Pancreas (tissue), 10 donors: ENCODE measurements at regions not wholly inside any gene's neighbourhood (a gene's known extent, or its start where the extent isn't known, plus 50 kb on each side); places are given as distances from the start of the nearest gene placed in this dataset.

Experiments used
- ATAC-seq, 4 donors: fragments of 200-7000 bp; cut with Tn5 transposase; one replicate each; pipeline versions ENCODE4 v1.8.0 to v1.9.1; 2020; ENCODE audit warnings: mild to moderate bottlenecking in 4 of 4, moderate library complexity in 4 of 4
- DNase-seq, 6 donors: peaks; one replicate each; pipeline ENCODE4 v3.0.0-alpha.2; 2020
- FAIRE-seq: peaks from 2 replicates; lab custom pipeline; 2012; peaks lifted over from hg19 to GRCh38; lab: Jason Lieb, UNC
- H3K27ac ChIP-seq, 4 donors: fragments of 200-600 bp; sonication (generic); 1 replicate in 3 of 4; 2 replicates in 1 of 4; pipeline versions ENCODE4 v1.5.0 to v1.8.0; 2020
- H3K27me3 ChIP-seq, 4 donors: fragments of 200-600 bp; one replicate each; pipeline ENCODE4 v1.8.0; 2021
- H3K36me3 ChIP-seq, 3 donors: fragments of 200-600 bp; sonication (generic) in 1 of 3; one replicate each; pipeline versions ENCODE4 v1.5.0 to v1.8.0; 2020 to 2021
- H3K4me1 ChIP-seq, 3 donors: fragments of 200-600 bp; one replicate each; pipeline ENCODE4 v1.8.0; 2021
- H3K4me3 ChIP-seq, 4 donors: fragments of 200-600 bp; sonication (generic) in 2 of 4; one replicate each; pipeline versions ENCODE4 v1.5.0 to v1.8.0; 2020 to 2021
- H3K9me3 ChIP-seq, 4 donors: fragments of 200-600 bp; one replicate each; pipeline ENCODE4 v1.8.0; 2021
- WGBS, 2 donors: extraction: QIAGEN DNeasy Blood & Tissue Kit; methylation state at CpG; one replicate each; pipeline ENCODE4 v1.1.7; 2013; 5-methylcytosine and 5-hydroxymethylcytosine counted together
- intact Hi-C, 3 donors: fragments of 100-400 bp; cut with DNase I; formaldehyde crosslinking; loops; one replicate each; pipeline versions ENCODE4 v1.11.1 to v1.14.2; 2022
- TF ChIP-seq, protein P1 (sequence below), 4 donors: fragments of 200-600 bp; sonication (generic) in 3 of 4; IDR thresholded peaks; one replicate each; pipeline versions ENCODE4 v1.5.0 to v1.8.0; 2021; ENCODE audit warnings: antibody characterized with exemption in 4 of 4
- donor health status: healthy with polysubstance abuse.
- donor health status: DM: no; HTN: no; CAD: no; lungs with moderate emphysema.
- donor health status: DM: no; HTN: no; CAD: no.
- donor health status: control.
- donor health status: control.
- donor health status: Bipolar disorder and iron deficiency.
- donor health status: DM: yes; HTN: yes; CAD: no.
- donor health status: DM: no; HTN: no; CAD: no.
- donor health status: DM: no; HTN: no; CAD: no.
- donor health status: DM: yes; HTN: yes; CAD: no.

DNA sequence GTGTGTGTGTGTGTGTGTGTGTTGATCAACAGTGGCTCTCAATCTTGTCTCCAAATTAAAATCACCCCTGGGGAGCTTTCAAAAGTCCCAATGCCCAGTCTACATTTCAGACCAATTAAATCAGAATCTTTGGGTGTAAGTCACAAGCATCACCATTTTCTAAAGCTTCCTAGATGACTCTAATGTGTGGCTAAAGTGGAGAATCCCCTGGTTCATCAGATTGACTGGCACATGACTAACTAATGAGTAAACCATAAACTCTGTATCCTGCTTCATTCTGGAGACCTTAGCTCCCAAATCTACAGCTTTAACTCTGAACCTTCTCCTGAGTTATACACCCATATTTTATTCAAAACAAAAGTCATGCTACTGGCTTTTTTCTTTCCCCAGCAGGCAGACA, 131.3 kb downstream of the SUCLA2 start:
- Histone ChIP-seq H3K36me3 (no peaks in the 10 kb centered on the region), H3K4me3 (no peak overlapping the region), H3K27me3 (no peaks in the 10 kb centered on the region), H3K4me1 (no peaks in the 10 kb centered on the region), H3K9me3 (no peaks in the 10 kb centered on the region), H3K27ac (no peak overlapping the region)
- intact Hi-C loops: no loop called here
- TF ChIP-seq, protein P1, sequence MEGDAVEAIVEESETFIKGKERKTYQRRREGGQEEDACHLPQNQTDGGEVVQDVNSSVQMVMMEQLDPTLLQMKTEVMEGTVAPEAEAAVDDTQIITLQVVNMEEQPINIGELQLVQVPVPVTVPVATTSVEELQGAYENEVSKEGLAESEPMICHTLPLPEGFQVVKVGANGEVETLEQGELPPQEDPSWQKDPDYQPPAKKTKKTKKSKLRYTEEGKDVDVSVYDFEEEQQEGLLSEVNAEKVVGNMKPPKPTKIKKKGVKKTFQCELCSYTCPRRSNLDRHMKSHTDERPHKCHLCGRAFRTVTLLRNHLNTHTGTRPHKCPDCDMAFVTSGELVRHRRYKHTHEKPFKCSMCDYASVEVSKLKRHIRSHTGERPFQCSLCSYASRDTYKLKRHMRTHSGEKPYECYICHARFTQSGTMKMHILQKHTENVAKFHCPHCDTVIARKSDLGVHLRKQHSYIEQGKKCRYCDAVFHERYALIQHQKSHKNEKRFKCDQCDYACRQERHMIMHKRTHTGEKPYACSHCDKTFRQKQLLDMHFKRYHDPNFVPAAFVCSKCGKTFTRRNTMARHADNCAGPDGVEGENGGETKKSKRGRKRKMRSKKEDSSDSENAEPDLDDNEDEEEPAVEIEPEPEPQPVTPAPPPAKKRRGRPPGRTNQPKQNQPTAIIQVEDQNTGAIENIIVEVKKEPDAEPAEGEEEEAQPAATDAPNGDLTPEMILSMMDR (IDR thresholded peaks at IDR 0.05): no peak
- no peak for ATAC-seq
- DNase-seq: no peak
- no peak for FAIRE-seq

DNA sequence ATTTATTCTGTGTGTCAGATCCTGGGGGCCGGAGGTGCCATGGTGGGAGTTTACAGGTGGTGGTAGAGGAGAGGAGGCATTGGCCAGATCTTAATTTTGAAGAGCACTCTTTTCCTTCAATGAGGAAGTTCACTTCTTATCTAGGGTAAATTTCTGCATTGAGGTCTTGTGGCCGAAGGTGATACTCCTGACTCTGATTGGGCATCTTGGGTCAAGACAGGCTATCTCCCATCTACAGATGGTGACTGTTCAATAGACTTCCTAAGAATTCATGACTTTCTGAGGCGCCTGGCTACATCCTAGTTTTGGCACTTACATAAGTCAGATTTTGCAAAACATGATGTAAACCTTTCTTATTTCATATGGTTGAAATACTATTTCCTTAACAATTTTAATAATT, 135.2 kb downstream of the SUCLA2 start:
- no peak overlapping the region for H3K27ac ChIP-seq
- no peak overlapping the region for H3K4me3 ChIP-seq
- ATAC-seq (no peak), DNase-seq (no peak), FAIRE-seq (no peak)
- no peaks in the 10 kb centered on the region for H3K9me3 ChIP-seq
- WGBS, 2 donors: 39 to 44% methylated on average over 3 of the region's 3 CpGs
- H3K36me3 ChIP-seq: no peaks in the 10 kb centered on the region
- TF ChIP-seq, protein P1 (IDR thresholded peaks at IDR 0.05): no peak
- H3K4me1 ChIP-seq: no peaks in the 10 kb centered on the region
- intact Hi-C loops: no loop called here
- H3K27me3 ChIP-seq: no peaks in the 10 kb centered on the region

DNA sequence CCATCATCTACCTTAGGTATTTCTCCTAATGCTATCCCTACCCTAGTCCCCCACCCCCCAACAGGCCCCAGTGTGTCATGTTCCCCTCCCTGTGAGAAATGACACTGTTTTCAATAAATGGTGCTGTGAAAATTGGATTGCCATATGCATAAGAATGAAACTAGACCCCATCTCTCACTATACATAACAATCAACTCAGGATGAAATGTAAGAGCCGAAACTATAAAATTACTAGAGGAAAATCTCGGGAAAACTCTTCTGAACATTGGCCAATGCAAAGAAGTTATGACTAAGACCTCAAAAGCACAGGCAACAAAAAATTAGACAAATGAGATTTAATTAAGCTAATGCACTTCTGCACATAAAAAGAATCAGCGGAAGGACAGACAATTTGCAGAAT, 138.2 kb downstream of the SUCLA2 start:
- no peaks in the 10 kb centered on the region for H3K4me1 ChIP-seq
- WGBS, 2 donors: 71 to 82% methylated on average over 3 of the region's 3 CpGs

DNA sequence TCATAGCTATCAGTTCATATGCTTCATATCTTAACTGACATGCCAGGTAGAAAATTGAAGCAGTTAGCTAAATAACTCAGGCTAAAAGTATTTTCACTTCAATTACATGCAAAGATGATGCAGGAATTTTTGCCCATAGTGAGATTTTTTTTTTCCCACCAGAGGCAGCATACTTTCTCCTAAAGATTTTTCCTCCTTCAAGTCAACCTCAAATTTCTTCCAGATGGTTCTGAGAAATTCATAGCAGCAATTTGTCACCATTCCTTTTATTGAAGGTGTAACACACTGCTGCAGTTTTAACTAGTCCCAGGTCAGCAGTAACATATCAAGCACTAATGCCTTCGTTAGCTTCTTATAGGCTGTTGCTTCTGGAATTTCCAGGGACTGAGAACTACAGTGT, 141.9 kb downstream of the SUCLA2 start:
- intact Hi-C loops: no loop called here
- Histone ChIP-seq H3K36me3 (no peaks in the 10 kb centered on the region), H3K4me1 (no peaks in the 10 kb centered on the region), H3K27ac (no peak overlapping the region), H3K9me3 (no peaks in the 10 kb centered on the region), H3K27me3 (no peaks in the 10 kb centered on the region), H3K4me3 (no peak overlapping the region)
- FAIRE-seq (no peak), ATAC-seq (no peak), DNase-seq (no peak)
- 36 to 40% methylated on average over 1 of the region's 1 CpG for WGBS, 2 donors
- TF ChIP-seq, protein P1 (IDR thresholded peaks at IDR 0.05): no peak

More for the DNA sequence above, 138.2 kb downstream of the SUCLA2 start:
- intact Hi-C loops: no loop called here
- no peaks in the 10 kb centered on the region for H3K36me3 ChIP-seq
- ATAC-seq (no peak), DNase-seq (no peak), FAIRE-seq (no peak)
- H3K4me3 ChIP-seq: no peak overlapping the region
- H3K27me3 ChIP-seq: no peaks in the 10 kb centered on the region
- no peak overlapping the region for H3K27ac ChIP-seq
- no peaks in the 10 kb centered on the region for H3K9me3 ChIP-seq
- TF ChIP-seq, protein P1 (IDR thresholded peaks at IDR 0.05): no peak

DNA sequence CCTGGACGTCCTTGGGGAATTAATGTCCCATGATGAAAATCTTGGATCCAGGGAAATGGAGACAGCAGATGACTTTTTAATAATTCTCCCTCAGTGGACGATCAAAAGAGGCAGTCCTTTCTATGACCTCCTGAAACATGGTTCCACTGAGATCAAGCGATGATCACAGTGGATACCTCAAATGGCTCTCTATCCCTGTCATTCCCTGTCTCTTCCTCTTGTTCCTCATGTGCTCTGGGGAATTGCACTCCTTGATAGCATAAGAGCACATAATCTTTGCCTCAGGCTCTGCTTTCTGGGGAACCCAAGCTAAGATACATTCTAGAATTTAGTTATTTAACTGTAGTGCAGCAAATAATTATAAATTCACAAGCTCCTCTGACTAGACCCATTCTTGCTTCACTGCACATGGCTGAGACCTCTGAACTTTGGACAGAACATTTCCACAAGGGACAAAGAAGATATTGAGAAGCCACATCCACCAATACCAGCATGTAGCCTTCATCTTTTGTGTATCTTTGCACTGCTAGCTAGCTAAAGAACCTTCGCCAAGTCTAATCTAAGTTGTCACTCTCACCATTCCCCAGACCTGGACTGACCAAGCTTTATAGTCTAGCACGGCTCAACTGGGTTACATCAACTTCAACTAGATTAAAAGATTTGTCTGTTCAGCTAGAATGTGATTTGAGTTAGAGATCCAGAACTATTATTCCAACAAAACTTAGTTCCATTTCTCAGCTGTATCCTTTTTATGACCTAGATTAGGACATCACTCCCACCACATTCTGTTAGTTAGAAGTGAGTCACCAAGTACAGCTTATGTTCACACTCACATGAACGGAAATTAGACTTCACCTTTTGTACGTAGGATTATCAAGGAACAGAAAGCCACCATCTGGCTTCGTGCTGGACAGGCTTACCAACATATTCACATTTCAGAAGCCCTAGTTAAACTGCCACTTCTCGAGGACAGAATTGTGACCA, 142.7 kb downstream of the SUCLA2 start:
- Histone ChIP-seq H3K4me1 (no peaks in the 10 kb centered on the region), H3K9me3 (no peaks in the 10 kb centered on the region), H3K27ac (no peak overlapping the region), H3K36me3 (no peaks in the 10 kb centered on the region), H3K27me3 (no peaks in the 10 kb centered on the region), H3K4me3 (no peak overlapping the region)
- ATAC-seq (no peak), FAIRE-seq (no peak), DNase-seq (no peak)
- WGBS, 2 donors: 63 to 73% methylated on average over 9 of the region's 9 CpGs
- intact Hi-C loops: no loop called here
- TF ChIP-seq, protein P1 (IDR thresholded peaks at IDR 0.05): no peak
